NCI-H1436 (cell line): ENCODE measurements at regions not wholly inside any gene's neighbourhood (a gene's known extent, or its start where the extent isn't known, plus 50 kb on each side); places are given as distances from the start of the nearest gene placed in this dataset.

ENCODE experiments used
- DNase-seq: peaks from one replicate; lab custom pipeline; 2025; lab: John Stamatoyannopoulos, UW

GRCh38 chr1:216814576-216815259, 91.5 kb upstream of the ESRRG start:
- DNase-seq, result no peak

GRCh38 chr1:216812966-216813365, 89.7 kb upstream of the ESRRG start:
- DNase-seq, result no peak

DNA sequence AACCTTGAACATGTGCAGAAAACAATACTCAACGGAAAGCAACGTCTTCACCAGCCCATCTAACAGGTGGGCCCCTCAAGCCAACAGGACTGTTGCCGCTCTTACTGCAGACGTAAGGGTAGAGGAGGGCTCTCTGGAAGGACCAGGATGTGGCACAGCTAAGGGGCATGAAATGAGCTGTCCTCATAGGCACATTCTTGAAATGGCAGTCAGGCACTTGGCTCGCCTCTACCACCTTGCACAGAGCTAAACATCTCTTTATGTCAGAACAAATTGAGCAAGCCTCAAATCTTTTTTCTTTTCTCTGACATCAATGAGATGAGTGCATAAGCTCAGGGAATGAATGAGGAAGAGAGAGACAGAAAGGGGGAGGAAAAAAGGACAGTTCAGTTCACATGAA, 86.4 kb upstream of the ESRRG start:
- DNase-seq, result no peak

- no peak for DNase-seq
Measured at GRCh38 chr1:216807696-216808095, 84.5 kb upstream of the ESRRG start.

DNA sequence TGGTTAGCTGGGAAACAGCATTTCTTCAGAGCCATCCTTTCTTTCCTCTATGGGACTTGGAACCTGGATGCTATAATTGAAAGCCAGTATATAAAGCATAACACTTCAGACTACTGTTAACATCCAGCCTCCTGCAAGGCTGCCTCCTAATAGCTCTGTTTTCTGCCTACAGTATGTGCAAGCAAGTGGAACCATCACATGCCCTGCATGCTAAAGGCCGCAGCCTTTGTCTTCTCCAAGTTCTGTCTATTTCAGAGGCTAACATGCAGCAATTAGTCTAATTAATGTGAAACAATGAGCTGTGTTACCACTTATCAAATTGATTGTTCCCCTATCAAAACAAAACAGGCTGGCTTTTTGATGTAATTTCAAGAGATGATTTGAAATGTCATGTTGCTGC, 82.7 kb upstream of the ESRRG start:
- DNase-seq, result peak; percentile 57

DNA sequence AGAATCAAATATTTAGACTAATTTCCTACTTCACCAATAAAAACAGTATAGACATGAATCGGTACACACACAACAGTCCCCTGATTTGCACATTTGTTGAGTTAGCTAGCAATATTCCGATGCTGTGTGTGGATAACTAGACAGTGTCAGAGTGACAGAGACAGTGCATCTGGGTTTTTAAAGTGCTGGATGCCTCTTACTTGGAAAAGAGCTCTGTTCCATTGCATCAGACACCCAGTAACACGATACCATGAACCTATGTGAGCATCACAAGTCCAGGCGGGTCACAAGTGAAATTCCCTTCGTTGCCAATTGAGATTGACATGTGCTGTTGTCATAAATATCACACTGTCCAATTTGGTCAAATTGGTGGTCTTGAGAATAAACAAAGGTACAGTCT, 82.0 kb upstream of the ESRRG start:
- peak; percentile 41 for DNase-seq

GRCh38 chr1:216804111-216804510, 80.9 kb upstream of the ESRRG start:
- DNase-seq, result no peak

DNA sequence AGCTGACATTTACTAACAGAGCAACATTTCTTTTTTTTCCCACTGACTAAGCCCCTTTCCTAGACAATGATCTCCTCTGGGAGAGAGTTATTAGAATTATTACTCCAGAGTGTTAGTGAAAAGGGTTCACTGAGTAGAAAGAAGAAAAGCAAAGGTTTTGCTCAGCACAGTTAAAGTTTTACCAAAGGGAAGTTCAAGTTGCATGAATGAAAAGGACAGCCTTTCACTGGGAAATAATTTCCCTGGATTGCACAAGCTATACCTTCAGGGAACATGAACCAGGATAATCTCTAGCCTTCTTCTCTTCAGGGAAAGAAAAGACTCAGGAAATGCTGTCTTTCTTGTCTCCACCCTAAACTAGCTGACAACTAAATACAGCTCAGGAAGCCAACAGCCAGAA, 71.4 kb upstream of the ESRRG start:
- no peak for DNase-seq

GRCh38 chr1:216793973-216794372, 70.7 kb upstream of the ESRRG start:
- no peak for DNase-seq

- no peak for DNase-seq
Measured at GRCh38 chr1:216793303-216793702, 70.1 kb upstream of the ESRRG start.

GRCh38 chr1:216788671-216789070, 65.4 kb upstream of the ESRRG start:
- DNase-seq, result no peak

- no peak for DNase-seq
Measured at GRCh38 chr1:216785737-216786136, 62.5 kb upstream of the ESRRG start.

DNA sequence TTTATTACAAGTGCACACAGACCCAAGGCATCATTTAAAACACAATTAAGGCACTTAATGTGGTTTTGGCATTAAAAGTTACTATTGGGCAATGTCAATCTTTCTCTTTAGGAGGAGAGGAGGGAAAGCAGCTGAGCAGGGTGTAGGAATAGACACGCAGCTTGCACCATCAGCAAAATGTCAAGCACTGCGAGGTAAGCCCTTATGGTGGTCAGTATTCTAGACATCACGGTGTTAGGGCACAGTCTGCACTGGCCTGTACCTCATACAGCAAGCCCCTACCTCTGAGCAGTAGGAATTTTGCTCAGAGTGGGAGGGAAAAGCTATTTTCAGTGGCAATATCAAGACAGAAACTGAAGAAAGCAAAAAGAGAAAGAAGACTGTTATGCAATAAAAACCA, 62.0 kb upstream of the ESRRG start:
- no peak for DNase-seq

- no peak for DNase-seq
Measured at GRCh38 chr1:216779686-216780085, 56.5 kb upstream of the ESRRG start.

DNA sequence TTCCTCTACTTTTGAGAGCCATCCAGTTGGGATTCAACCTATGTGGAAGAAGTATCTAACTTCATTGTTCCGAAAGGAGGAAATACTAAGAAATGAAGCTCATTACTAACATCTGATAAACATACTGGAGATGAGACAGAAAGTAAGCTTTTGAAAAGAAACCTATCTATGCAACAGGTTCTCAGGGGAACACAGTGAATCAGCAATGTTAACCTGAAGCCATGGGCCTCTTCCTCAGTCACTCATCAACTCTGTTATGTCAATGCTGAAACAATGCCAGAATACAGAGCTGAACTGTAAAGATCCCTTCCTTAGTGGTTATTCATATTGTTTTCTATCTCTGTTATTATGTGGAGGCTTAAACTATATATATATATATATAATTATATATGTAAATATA, 55.5 kb upstream of the ESRRG start:
- no peak for DNase-seq

GRCh38 chr1:216777148-216777547, 53.9 kb upstream of the ESRRG start:
- no peak for DNase-seq
